GM12865 (cell line): ENCODE measurements at regions not wholly inside any gene's neighbourhood (a gene's known extent, or its start where the extent isn't known, plus 50 kb on each side); places are given as distances from the start of the nearest gene placed in this dataset.

Source experiments
- DNase-seq: peaks from one replicate; pipeline ENCODE4 v3.0.0; 2010; ENCODE audit warnings: low read depth
- H3K4me3 ChIP-seq: 2 replicates; pipeline ENCODE4 v1.5.1; 2011; ENCODE audit warnings: mild to moderate bottlenecking, low read depth, low read length, control low read depth
- CTCF ChIP-seq: IDR thresholded peaks from 2 replicates; pipeline ENCODE4 v1.5.1; 2011; ENCODE audit warnings: low read length, control low read depth, low read depth, inconsistent platforms; ENCODE audit not compliant: insufficient read depth; ENCODE audit errors: missing control alignments

GRCh38 chr18:61681065-61681464, 211.7 kb downstream of the RNF152 start:
- no peak for TF ChIP-seq CTCF
- H3K4me3 ChIP-seq: no peak overlapping the region
- DNase-seq: no peak

GRCh38 chr18:61679836-61680235, 213.0 kb downstream of the RNF152 start:
- TF ChIP-seq CTCF: no peak
- H3K4me3 ChIP-seq: no peak overlapping the region
- no peak for DNase-seq

GRCh38 chr18:61677435-61677970, 215.3 kb downstream of the RNF152 start:
- H3K4me3 ChIP-seq: no peak overlapping the region
- no peak for DNase-seq
- TF ChIP-seq CTCF: no peak

GRCh38 chr18:61676773-61677434, 215.9 kb downstream of the RNF152 start:
- TF ChIP-seq CTCF: no peak
- no peak for DNase-seq
- no peak overlapping the region for H3K4me3 ChIP-seq

- no peak overlapping the region for H3K4me3 ChIP-seq
- DNase-seq: no peak
- no peak for TF ChIP-seq CTCF
Observed at GRCh38 chr18:61669320-61669719, 223.5 kb downstream of the RNF152 start.

GRCh38 chr18:61666876-61667590, 225.8 kb downstream of the RNF152 start:
- no peak overlapping the region for H3K4me3 ChIP-seq
- TF ChIP-seq CTCF: no peak
- DNase-seq: no peak
